Left lung (tissue), 4 donors: ENCODE measurements at regions not wholly inside any gene's neighbourhood (a gene's known extent, or its start where the extent isn't known, plus 50 kb on each side); places are given as distances from the start of the nearest gene placed in this dataset.

Experiments
- ATAC-seq: fragments of 200-7000 bp; cut with Tn5 transposase; one replicate; pipeline ENCODE4 v1.9.1; 2020; ENCODE audit warnings: moderate library complexity
- DNase-seq, 4 donors: peaks; one replicate each; pipeline ENCODE4 v3.0.0-alpha.2; 2013 to 2020
- H3K27ac ChIP-seq, 2 donors: fragments of 200-600 bp; sonication (generic) in 1 of 2; one replicate each; pipeline versions ENCODE4 v1.5.0 to v1.8.0; 2020 to 2021
- H3K27me3 ChIP-seq, 2 donors: fragments of 200-600 bp; sonication (generic) in 1 of 2; one replicate each; pipeline versions ENCODE4 v1.5.0 to v1.8.0; 2020 to 2021
- H3K36me3 ChIP-seq, 2 donors: fragments of 200-600 bp; sonication (generic) in 1 of 2; one replicate each; pipeline versions ENCODE4 v1.5.0 to v1.8.0; 2020 to 2021
- H3K4me1 ChIP-seq, 2 donors: fragments of 200-600 bp; one replicate each; pipeline ENCODE4 v1.8.0; 2021
- H3K4me3 ChIP-seq, 2 donors: fragments of 200-600 bp; sonication (generic) in 1 of 2; one replicate each; pipeline versions ENCODE4 v1.5.0 to v1.8.0; 2020 to 2021; ENCODE audit warnings: mild to moderate bottlenecking in 1 of 2
- H3K9me3 ChIP-seq, 2 donors: fragments of 200-600 bp; sonication (generic) in 1 of 2; one replicate each; pipeline versions ENCODE4 v1.5.0 to v1.8.0; 2020 to 2021
- intact Hi-C, 2 donors: fragments of 100-400 bp; cut with DNase I; formaldehyde crosslinking; loops; one replicate each; pipeline versions ENCODE4 v1.11.2 to v1.14.2; 2022
- TF ChIP-seq, protein P1 (sequence below), 2 donors: fragments of 200-600 bp; sonication (generic) in 1 of 2; IDR thresholded peaks; one replicate each; pipeline versions ENCODE4 v1.5.0 to v1.8.0; 2021; ENCODE audit warnings: antibody characterized with exemption in 2 of 2
- donor health status: DM: no; HTN: yes; CAD: no.
- donor health status: DM: no; HTN: no; CAD: no.

DNA sequence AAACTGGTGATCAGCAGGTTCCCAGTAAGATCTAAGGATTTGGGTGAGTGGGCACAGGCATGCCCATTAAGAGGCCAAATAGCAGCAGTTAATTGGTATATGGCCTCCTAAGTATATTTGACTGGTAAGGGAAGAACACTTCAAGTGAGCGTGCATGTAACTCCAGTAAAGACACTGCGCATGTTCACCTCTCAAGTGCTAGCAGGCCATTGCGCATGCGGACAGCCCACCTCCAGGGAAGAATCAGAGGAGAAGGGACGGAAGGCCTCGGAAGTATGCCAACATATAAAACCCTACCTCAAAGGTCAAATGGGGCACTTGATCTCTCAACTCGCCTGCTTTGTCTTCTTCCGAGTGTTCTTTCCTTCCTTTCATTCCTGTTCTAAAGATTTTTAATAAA lies 118.0 kb downstream of the ARL5B start:
- Histone ChIP-seq H3K36me3 (no peaks in the 10 kb centered on the region), H3K27ac (no peak overlapping the region), H3K4me1 (no peaks in the 10 kb centered on the region), H3K4me3 (no peak overlapping the region), H3K27me3 (no peaks in the 10 kb centered on the region), H3K9me3 (no peaks in the 10 kb centered on the region)
- ATAC-seq (no peak), DNase-seq (no peak)
- intact Hi-C loops = no loop called here
- TF ChIP-seq, protein P1, sequence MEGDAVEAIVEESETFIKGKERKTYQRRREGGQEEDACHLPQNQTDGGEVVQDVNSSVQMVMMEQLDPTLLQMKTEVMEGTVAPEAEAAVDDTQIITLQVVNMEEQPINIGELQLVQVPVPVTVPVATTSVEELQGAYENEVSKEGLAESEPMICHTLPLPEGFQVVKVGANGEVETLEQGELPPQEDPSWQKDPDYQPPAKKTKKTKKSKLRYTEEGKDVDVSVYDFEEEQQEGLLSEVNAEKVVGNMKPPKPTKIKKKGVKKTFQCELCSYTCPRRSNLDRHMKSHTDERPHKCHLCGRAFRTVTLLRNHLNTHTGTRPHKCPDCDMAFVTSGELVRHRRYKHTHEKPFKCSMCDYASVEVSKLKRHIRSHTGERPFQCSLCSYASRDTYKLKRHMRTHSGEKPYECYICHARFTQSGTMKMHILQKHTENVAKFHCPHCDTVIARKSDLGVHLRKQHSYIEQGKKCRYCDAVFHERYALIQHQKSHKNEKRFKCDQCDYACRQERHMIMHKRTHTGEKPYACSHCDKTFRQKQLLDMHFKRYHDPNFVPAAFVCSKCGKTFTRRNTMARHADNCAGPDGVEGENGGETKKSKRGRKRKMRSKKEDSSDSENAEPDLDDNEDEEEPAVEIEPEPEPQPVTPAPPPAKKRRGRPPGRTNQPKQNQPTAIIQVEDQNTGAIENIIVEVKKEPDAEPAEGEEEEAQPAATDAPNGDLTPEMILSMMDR (IDR thresholded peaks at IDR 0.05) = no peak

DNA sequence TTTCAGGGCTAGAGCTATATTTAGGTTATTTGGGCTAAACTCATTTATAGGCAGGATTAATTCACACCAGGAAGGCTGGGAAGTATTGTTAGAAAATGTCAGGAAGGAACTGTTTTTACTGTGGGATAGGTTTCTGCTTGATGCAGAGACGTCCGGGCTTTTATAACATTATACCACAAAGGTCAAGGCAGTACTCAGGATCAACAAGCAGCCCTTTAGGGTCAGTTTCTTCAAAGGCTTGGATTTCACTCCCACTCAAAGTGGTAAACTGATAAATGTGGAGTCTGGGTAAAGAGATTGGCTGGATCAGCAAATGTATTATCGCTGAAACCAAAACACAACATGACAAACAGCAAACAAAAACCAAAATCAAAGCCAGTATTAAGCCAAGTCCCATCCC lies 127.2 kb downstream of the ARL5B start:
- no peaks in the 10 kb centered on the region for H3K36me3 ChIP-seq
- no peak for ATAC-seq
- TF ChIP-seq, protein P1 (IDR thresholded peaks at IDR 0.05) = no peak
- no peaks in the 10 kb centered on the region for H3K27me3 ChIP-seq
- peak in 1 of 4 donors; percentile 6 for DNase-seq
- H3K4me1 ChIP-seq = no peaks in the 10 kb centered on the region
- no peak overlapping the region for H3K4me3 ChIP-seq
- intact Hi-C loops = no loop called here
- no peak overlapping the region for H3K27ac ChIP-seq
- peaks cover 0 to 7% of the 10 kb centered on the region in 2 donors for H3K9me3 ChIP-seq

DNA sequence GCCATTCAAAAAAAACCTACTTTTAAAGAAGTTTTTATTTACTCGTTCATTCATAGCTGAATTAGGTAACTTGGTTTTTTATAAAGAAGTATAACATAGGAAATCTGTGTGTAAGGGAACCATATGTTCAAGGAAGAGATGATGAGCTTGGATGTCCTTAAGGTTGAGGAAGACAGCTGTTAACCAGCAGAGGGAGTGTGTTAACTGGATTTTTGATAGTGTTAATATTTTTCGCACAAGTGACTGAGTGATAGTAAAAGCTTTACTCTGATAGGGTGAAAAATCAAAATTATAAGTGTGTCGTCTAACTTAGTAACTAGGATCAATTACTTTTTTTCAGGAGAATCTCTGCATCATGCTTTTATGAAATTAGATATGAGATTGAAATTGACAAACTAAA lies 134.7 kb downstream of the ARL5B start:
- no peaks in the 10 kb centered on the region for H3K4me1 ChIP-seq
- TF ChIP-seq, protein P1 (IDR thresholded peaks at IDR 0.05) = peak; percentile 19 to 30
- no peaks in the 10 kb centered on the region for H3K27me3 ChIP-seq
- peak in 2 of 4 donors; percentile 33 to 49 for DNase-seq
- no peak for ATAC-seq
- intact Hi-C loops = no loop called here
- H3K27ac ChIP-seq = no peak overlapping the region
- peaks cover 0 to 5% of the 10 kb centered on the region in 2 donors for H3K9me3 ChIP-seq
- no peak overlapping the region for H3K4me3 ChIP-seq
- H3K36me3 ChIP-seq = no peaks in the 10 kb centered on the region

DNA sequence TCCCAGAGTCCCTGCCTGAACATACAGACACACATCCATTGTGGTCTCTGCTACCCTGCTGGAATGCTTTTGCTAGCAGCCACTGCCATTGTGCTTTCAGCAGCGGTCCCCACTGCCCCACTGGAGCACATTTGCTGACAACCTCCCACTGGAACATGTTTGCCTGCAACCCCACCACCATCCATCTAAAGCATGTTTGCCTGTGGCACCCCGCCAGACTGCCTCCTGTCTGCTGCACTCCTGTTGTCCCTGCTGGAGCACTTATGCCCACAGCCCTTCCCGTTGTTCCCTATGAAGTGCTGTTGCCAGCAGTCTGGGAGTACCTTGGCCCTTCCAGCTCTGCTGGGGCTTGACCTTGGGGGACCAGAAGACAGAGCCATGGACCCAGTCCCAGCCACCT lies 136.3 kb downstream of the ARL5B start:
- no peak for ATAC-seq
- Histone ChIP-seq H3K36me3 (no peaks in the 10 kb centered on the region), H3K4me1 (no peaks in the 10 kb centered on the region), H3K27me3 (no peaks in the 10 kb centered on the region), H3K9me3 (no peaks in the 10 kb centered on the region), H3K27ac (no peak overlapping the region), H3K4me3 (no peak overlapping the region)
- intact Hi-C loops = no loop called here
- TF ChIP-seq, protein P1 (IDR thresholded peaks at IDR 0.05) = no peak
- DNase-seq = no peak

DNA sequence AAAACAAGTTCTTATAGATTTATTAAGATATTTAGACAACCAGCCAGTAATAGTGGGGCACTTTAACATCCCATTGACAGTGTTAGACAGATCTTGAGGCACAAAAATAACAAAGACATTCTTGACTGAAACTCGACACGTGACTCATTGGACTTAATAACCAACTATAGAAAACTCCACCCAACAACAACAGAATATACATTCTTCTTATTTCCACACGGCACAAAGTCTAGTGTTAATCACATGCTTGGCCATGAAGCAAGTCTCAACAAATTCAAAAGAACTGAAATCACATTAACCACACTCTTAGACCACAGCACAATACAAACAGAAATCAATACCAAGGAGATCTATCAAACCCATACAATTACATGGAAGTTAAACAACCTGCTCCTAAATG lies 138.1 kb downstream of the ARL5B start:
- DNase-seq (no peak), ATAC-seq (no peak)
- Histone ChIP-seq H3K4me3 (no peak overlapping the region), H3K27me3 (no peaks in the 10 kb centered on the region), H3K27ac (no peak overlapping the region), H3K4me1 (no peaks in the 10 kb centered on the region), H3K9me3 (no peaks in the 10 kb centered on the region), H3K36me3 (no peaks in the 10 kb centered on the region)
- TF ChIP-seq, protein P1 (IDR thresholded peaks at IDR 0.05) = no peak
- intact Hi-C loops = no loop called here
